ENCODE measurements at regions not wholly inside any gene's neighbourhood (a gene's known extent, or its start where the extent isn't known, plus 50 kb on each side); places are given as distances from the start of the nearest gene placed in this dataset.

- no peak overlapping the region for H3K4me2 ChIP-seq (ENCODE audit: low read length)
- H4K20me1 ChIP-seq (ENCODE audit: insufficient read depth, low read length): no peaks in the 10 kb centered on the region
- no peaks in the 10 kb centered on the region for H3K4me1 ChIP-seq (ENCODE audit: insufficient read depth, low read length, severe bottlenecking)
- H3K4me3 ChIP-seq (ENCODE audit: low read depth, low read length, poor library complexity, severe bottlenecking): no peak overlapping the region
- no peak overlapping the region for H3K27ac ChIP-seq (ENCODE audit: low read depth, low read length, poor library complexity, severe bottlenecking)
- H3K9me3 ChIP-seq (ENCODE audit: low read length): no peaks in the 10 kb centered on the region
- TF ChIP-seq EZH2 (IDR thresholded peaks at IDR 0.05; ENCODE audit: borderline replicate concordance, low read length) (no peak), CTCF (IDR thresholded peaks at IDR 0.05; ENCODE audit: low read length) (no peak)
- H3K36me3 ChIP-seq (ENCODE audit: insufficient read depth, low read length): no peaks in the 10 kb centered on the region
- no peaks in the 10 kb centered on the region for H3K9me2 ChIP-seq (ENCODE audit: low read depth, low read length)
- H3F3A ChIP-seq (ENCODE audit: insufficient read depth, low read length): no peaks in the 10 kb centered on the region
- H3K9ac ChIP-seq (ENCODE audit: low read length): no peak overlapping the region
- no peaks in the 10 kb centered on the region for H3K27me3 ChIP-seq (ENCODE audit: insufficient read depth, low read length)
- H3K79me2 ChIP-seq (ENCODE audit: insufficient read depth, low read length): no peaks in the 10 kb centered on the region
- H2AFZ ChIP-seq (ENCODE audit: low read length): no peak overlapping the region
These were observed 543.5 kb upstream of the PCDH10 start for GRCh38 chr4:132605551-132605950.

GRCh38 chr4:132614682-132615081, 534.4 kb upstream of the PCDH10 start:
- H3K79me2 ChIP-seq (ENCODE audit: insufficient read depth, low read length): no peaks in the 10 kb centered on the region
- no peaks in the 10 kb centered on the region; the same call in 1 of the 2 replicates for H3K36me3 ChIP-seq (ENCODE audit: insufficient read depth, low read length)
- no peak overlapping the region for H3K4me2 ChIP-seq (ENCODE audit: low read length)
- H3K4me3 ChIP-seq (ENCODE audit: low read depth, low read length, poor library complexity, severe bottlenecking): no peak overlapping the region
- H3K9ac ChIP-seq (ENCODE audit: low read length): no peak overlapping the region; the same call in 1 of the 2 replicates
- H3F3A ChIP-seq (ENCODE audit: insufficient read depth, low read length): no peaks in the 10 kb centered on the region
- no peaks in the 10 kb centered on the region for H3K27me3 ChIP-seq (ENCODE audit: insufficient read depth, low read length)
- H3K27ac ChIP-seq (ENCODE audit: low read depth, low read length, poor library complexity, severe bottlenecking): no peak overlapping the region
- H3K4me1 ChIP-seq (ENCODE audit: insufficient read depth, low read length, severe bottlenecking): peaks cover 22% of the 10 kb centered on the region
- no peak overlapping the region for H2AFZ ChIP-seq (ENCODE audit: low read length)
- H3K9me3 ChIP-seq (ENCODE audit: low read length): peaks cover 10% of the 10 kb centered on the region
- no peaks in the 10 kb centered on the region for H3K9me2 ChIP-seq (ENCODE audit: low read depth, low read length)
- no peak for TF ChIP-seq EZH2 (IDR thresholded peaks at IDR 0.05; ENCODE audit: borderline replicate concordance, low read length)
- peak; percentile 46 for TF ChIP-seq CTCF (IDR thresholded peaks at IDR 0.05; ENCODE audit: low read length)
- H4K20me1 ChIP-seq (ENCODE audit: insufficient read depth, low read length): no peaks in the 10 kb centered on the region

- Histone ChIP-seq H3K9ac (ENCODE audit: low read length) (no peak overlapping the region), H3F3A (ENCODE audit: insufficient read depth, low read length) (no peaks in the 10 kb centered on the region), H3K36me3 (ENCODE audit: insufficient read depth, low read length) (no peaks in the 10 kb centered on the region; the same call in 1 of the 2 replicates), H2AFZ (ENCODE audit: low read length) (no peak overlapping the region; the same call in 1 of the 2 replicates), H3K9me3 (ENCODE audit: low read length) (peaks cover 12% of the 10 kb centered on the region), H3K4me1 (ENCODE audit: insufficient read depth, low read length, severe bottlenecking) (no peaks in the 10 kb centered on the region), H3K27me3 (ENCODE audit: insufficient read depth, low read length) (no peaks in the 10 kb centered on the region), H3K4me2 (ENCODE audit: low read length) (no peak overlapping the region), H3K79me2 (ENCODE audit: insufficient read depth, low read length) (no peaks in the 10 kb centered on the region), H3K27ac (ENCODE audit: low read depth, low read length, poor library complexity, severe bottlenecking) (no peak overlapping the region), H3K9me2 (ENCODE audit: low read depth, low read length) (no peaks in the 10 kb centered on the region), H4K20me1 (ENCODE audit: insufficient read depth, low read length) (no peaks in the 10 kb centered on the region), H3K4me3 (ENCODE audit: low read depth, low read length, poor library complexity, severe bottlenecking) (no peak overlapping the region)
- no peak for TF ChIP-seq EZH2 (IDR thresholded peaks at IDR 0.05; ENCODE audit: borderline replicate concordance, low read length)
- no peak for TF ChIP-seq CTCF (IDR thresholded peaks at IDR 0.05; ENCODE audit: low read length)
These were observed 529.1 kb upstream of the PCDH10 start for GRCh38 chr4:132619968-132620367.
